Fibroblast of skin of back (primary cell): ENCODE measurements at regions not wholly inside any gene's neighbourhood (a gene's known extent, or its start where the extent isn't known, plus 50 kb on each side); places are given as distances from the start of the nearest gene placed in this dataset.
"Not testable (repeated sequence)": the region's sequence is repeated elsewhere in the genome, so short reads cannot be mapped to it uniquely, and the experiment has no call there.

Experiments used
- DNase-seq: peaks from one replicate; pipeline ENCODE4 v3.0.0-alpha.2; 2013

DNA sequence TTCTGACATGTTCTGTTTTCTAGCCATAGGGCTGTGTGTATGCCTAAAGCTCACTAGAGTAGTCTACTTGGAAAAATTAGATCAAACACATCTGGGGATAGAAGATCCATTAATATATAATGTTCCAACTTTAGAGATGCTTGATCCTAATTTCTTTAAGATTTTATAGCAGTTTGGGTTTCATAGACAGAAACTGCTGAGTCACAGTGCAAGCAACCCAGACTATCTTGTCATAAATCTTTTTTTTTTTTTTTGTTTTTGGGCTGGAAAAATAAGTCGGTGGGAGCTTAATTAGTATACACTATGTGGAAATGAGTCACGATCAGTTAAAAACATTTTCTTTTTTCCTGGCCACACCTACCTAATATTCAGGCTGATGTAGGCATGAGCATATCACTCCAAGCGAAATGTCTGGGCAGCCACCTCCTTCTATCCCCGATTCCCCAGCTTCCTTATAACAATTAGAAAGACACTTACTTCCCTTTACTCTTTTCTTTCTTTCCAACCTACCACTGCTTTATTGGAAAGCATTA, 58.2 kb upstream of the CASK start:
- DNase-seq: no peak

DNA sequence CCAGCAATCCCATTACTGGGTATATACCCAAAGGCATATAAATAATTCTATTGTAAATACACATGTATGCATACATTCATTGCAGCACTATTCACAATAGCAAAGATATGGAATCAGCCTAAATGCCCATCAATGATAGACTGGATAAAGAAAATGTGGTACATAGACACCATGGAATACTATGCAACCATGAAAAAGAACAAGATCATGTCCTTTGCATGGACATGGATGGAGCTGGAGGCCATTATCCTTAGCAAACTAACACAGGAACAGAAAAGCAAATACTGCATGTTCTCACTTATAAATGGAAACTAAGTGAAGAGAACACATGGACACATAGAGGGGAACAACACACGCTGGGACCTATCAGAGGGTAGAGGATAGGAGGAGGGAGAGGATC, 51.3 kb upstream of the CASK start:
- DNase-seq: not testable (repeated sequence)

DNA sequence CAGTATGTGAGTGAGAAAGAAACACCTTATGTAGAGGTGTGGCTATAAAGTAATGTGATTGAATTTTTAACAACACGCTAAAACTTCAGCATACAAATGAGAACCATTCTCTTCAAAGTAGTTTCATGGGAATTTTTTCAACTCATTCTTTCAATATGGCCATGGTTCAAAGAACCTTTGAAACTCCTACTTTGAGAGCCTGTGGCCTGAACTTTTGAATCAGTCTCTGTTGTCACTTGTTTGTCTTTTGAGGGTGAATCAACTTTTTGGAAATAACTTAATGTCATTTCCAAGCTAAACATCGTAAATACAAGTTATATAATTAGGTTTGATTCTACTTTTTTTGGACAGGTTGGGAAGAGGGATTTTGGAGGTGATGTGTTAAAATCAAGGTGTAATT, 49.9 kb upstream of the CASK start:
- DNase-seq: no peak
